ENCODE measurements at regions not wholly inside any gene's neighbourhood (a gene's known extent, or its start where the extent isn't known, plus 50 kb on each side); places are given as distances from the start of the nearest gene placed in this dataset.

GRCh38 chr21:17427157-17427556 is 85.7 kb upstream of the CXADR start:
- TF ChIP-seq POLR2A (IDR thresholded peaks at IDR 0.05) (no peak), CTCF (IDR thresholded peaks at IDR 0.05 in 4 of 5, conservative IDR thresholded peaks at IDR 0.05 in 1 of 5) (no peak)

All from gastrocnemius medialis (tissue), 4 donors.